GM18868 (cell line): ENCODE measurements at regions not wholly inside any gene's neighbourhood (a gene's known extent, or its start where the extent isn't known, plus 50 kb on each side); places are given as distances from the start of the nearest gene placed in this dataset.
"Not testable (repeated sequence)": the region's sequence is repeated elsewhere in the genome, so short reads cannot be mapped to it uniquely, and the experiment has no call there.

Source experiments
- ATAC-seq: cut with Tn5 transposase; IDR thresholded peaks from one replicate; pipeline ENCODE4 v1.9.1; 2021; ENCODE audit warnings: mild to moderate bottlenecking, moderate library complexity; ENCODE audit not compliant: unreplicated experiment

DNA sequence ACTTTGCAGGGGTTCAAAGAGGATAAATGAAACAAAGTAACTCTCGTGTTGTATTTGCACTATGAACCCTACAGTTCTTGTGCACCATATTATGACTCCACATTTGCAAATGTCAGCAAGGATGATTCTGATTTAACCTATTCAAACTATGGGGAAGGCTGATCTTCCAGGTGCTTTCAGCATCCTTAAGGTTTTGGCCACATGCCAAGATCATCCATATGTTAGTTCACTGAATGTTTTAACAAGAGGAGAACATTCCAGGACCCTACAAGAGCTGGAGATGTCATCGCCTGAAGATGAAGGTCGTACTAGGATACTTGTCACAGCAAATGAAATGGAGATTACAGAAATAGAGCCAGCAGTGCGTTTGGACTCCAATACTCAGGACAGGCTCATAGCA lies 114.2 kb downstream of the DHRS2 start:
- no peak for ATAC-seq

DNA sequence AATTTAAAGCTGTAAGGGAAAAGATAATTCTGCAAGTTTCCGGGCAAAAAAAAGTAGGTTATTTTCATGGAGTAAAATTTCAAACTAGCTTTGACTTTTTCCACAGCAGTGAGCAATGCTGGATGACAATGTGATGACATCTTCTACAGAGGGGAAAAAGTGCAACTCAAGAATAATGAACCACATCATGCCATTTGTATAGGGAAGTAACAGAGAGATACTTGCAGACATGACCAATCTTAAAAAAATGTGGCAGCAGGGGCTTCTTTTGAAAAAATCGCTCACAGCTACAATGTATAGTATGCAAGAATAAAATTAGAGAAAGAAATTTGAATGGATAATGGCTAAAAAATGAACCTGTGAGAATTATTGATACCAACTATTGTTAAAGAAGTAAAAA lies 115.5 kb downstream of the DHRS2 start:
- ATAC-seq = no peak

DNA sequence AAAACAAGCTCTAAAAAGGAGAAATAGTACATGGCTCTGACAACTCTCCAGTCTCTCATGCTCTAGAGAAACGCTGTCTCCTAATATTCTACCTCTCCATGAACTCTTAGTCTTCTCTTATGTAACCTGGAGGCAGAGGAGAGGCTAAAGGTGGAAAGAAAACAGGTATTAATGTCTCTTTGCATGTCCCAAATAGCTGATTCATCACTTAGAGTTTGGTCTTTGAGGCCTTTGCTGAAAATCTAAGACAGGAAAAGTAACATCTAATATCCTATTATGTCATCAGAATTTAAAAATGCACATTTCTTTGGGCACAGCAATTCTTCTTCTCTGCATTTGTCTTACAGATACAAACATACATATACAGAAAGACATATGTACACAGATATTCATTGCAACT lies 127.2 kb downstream of the DHRS2 start:
- no peak for ATAC-seq

DNA sequence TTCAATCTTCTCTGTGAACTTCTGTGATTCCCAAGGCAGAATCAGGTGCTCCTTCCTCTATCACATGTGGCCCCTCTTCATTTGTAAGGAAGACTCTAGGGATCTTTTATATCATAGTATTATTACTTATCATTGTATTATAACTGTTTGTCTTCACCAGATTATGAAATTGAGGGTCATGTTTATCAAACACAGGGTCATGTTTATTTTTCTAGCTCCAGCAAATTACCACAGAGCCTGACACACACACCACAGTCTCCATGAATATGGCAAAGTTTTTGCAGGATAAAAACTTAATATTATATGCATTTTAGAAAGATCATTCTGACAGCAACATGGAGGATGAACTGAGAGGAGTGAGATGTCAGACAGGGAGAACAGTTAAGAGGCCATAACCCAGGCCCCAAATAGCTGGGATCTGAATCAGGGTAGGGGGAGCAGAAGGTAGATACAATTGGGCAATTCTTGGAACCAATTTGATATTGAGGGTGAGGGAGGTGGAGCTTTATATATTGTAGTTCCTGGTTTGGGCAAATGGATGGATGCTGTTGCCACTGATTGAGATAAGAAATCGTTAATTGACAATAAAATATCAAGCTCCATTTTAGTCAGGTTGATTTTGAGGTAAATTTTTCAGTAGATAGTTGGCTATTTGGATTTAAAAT lies 130.7 kb downstream of the DHRS2 start:
- no peak for ATAC-seq

DNA sequence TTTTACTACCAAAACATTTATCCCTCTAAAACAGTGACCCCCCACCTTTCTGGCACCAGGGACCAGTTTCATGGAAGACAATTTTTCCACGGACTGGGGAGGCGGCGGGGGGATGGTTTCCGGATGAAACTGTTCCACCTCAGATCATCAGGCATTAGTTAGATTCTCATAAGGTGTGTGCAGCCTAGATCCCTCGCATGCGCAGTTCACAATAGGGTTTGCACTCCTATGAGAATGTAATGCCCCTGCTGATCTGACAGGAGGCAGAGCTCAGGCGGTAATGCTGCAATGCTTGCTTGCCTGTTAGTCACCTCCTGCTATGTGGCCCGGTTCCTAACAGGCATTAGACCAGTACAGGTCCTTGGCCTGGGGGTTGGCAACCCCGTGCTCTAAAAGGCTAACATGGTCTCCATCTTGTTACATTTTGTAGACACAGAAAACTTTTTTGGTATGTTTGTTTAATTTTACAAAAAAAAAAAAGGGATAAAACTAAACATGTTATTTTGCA lies 133.1 kb downstream of the DHRS2 start:
- ATAC-seq = not testable (repeated sequence)

DNA sequence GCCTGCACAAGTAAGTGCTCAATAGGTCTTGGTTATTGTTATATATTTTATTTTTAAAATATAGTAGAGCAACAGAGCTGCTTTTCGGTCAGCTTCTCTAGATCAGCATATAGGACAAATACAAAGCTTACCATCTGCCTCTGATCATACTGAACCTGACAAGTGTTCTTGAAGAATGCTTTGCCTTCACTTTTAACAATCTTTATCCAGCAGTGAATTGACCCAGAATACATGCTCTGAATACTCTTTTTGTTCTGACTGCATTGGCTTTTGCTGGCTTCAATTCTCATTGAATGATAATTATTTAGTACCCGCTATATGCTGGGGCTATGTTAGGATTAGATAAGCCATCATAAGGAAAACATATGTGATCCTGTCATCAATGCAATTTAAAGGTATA lies 137.8 kb downstream of the DHRS2 start:
- ATAC-seq = no peak

DNA sequence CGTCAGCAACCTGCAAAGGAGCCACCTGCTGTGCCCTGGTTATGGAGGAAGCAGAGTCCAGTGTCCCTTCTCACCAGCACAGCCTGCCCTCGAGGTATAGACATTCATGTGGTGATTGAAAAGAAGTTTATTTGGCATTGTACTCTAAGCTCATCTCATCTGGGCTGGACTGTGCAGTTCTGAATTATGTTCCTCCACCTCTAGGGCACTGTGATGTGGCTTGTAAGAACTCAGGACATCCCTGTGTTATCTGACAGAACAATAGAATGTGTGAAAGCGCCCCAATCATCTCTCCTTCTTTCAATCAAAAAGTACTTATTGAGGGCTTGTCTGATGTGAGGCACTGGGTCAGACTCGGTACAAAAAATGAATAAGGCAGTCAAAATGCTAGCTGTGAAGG lies 140.1 kb downstream of the DHRS2 start:
- no peak for ATAC-seq

DNA sequence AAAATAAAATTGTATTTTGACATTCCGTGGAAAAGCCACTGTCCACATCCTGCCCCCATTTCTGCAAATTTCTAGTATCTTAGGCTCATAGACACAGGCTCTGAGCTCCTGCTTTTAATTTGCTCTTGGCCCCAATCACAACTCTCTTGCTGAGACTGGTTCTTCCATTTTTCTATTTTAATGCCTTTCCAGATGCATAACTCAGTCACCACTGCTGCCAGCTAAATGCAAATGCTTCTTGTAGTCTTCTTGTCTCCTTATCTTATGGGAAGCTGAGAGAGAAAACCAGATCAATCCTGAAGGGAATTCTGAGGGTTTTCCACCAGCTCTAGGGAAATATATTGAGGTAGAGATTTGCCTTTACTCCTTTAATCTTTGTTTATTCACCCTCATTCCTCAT lies 149.0 kb downstream of the DHRS2 start:
- no peak for ATAC-seq

DNA sequence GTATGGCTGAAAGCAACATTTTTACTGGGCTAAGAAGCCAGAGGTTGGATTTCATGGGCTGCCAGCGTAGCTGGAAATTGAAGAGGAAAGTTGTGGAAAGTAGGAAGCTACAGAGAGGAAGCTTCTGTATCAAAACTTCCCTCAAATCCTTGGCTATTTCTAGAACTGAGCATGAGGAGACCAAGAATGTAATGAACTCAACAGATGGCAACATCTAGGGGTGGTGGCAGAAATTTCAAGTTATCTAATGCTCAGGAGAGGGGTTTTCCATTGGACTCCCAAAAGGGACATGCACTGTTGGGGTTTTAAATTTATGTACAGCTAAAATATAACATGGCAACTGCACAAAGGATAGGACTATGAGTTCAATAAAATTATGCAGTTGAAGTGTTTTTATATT lies 151.3 kb downstream of the DHRS2 start:
- ATAC-seq = no peak

DNA sequence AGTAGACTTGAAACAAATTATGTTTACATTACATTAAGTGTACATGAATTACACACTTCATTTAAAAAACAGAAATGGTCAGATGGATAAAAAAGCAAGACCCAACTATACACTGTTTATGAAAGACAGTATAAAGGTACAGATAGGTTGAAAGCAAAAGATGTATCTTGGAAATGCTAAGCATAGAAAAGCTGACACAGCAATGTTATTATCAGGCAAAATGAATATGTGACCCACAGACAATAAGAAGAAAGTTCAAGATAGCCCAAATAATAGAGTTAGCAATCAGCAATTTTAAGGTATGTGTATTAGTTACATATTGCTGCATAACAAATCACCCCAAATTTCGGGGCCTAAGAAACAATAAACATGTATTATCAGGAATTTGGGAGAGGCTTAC lies 153.5 kb downstream of the DHRS2 start:
- ATAC-seq = no peak

DNA sequence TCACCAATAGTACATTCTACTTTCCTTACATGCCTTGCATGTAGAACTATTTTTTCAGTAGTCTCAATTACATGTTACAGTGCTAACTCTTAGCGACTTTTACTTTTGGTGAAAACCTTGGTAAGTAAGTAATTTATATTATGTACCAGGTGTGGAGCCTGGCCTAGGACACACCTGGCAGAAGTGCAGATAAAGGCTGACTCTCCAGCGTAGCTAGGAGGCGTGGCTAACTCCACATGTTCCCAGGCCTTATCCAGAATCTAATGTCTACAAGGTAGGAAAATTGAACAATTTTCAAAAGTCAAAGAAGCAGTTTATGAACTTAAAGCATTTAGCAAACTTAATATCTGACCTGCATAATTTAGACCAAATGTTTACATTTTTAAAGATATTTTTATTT lies 157.4 kb downstream of the DHRS2 start:
- ATAC-seq = no peak

DNA sequence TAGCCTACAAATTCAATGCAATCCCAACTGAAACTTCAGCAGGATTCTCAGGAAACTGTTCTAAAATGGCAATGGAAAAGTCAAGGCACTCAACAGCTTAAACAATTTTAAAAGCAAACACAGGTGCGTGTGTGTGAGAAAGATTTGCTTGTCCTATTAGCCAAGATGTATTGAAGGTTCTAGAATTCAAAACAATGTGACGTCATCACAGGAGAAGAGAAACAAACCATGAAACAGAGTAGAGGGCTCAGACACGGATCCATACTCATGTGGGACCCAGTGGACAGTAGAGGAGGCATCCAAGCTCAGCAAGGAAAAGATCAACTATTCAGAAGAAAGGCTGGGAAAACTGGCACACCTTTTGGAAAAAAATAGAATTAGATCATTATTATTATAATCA lies 152.8 kb upstream of the DHRS4 start:
- no peak for ATAC-seq

DNA sequence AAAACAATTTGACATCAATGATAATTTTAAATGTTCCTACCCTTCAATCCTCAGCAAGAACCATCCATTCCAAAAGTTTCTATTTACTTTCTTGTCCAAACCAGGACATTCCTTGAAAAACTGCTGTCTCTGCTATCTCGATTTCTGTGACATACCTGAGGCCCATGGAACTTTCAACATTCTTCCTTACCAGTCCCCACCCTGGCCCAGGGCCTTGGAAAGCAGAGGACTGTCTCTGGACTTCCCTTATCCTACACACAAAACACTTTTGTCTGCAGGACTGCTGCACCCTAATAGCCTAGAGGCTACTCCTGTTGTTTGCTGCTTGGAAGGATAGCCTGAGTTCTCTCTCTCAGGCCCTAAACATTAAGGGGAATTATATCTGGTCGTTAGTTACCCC lies 151.8 kb upstream of the DHRS4 start:
- ATAC-seq = no peak

DNA sequence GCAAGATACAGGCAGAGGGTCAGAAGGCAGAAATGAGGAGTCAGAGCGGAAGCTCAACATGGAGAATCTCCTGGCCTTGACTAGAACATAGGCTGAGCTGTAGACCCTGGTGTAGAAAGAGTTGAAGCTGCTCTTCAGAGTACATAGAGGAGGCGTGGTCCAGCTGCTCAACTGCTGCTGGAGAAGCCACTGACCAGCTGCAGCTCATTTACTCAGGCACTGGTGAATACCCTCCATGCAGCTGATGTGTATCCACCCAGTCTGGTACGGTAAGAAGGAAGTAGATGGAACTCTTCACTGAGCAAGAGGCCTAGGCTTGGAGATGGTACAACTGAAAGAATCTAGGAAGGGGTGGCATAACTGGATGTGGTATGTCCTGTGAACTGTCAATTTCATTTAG lies 148.8 kb upstream of the DHRS4 start:
- ATAC-seq = no peak

DNA sequence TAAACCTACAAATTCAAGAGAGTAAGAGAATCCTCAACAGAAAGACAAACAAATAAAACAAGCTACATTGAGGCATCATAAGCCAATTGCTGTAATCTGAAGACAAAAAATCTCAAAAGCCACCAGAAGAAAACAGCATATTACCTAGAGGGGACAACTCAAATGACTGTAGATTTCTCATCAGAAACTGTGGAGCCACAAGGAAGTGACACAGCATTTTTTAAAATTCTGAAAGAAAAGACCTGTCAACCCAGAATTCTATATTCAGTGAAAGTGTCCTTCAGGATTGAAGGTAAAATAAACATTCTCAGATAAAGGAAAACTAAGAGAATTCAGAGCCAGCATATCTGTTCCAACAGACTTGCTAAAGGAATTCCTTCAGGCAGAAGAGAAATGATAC lies 147.8 kb upstream of the DHRS4 start:
- ATAC-seq = no peak

DNA sequence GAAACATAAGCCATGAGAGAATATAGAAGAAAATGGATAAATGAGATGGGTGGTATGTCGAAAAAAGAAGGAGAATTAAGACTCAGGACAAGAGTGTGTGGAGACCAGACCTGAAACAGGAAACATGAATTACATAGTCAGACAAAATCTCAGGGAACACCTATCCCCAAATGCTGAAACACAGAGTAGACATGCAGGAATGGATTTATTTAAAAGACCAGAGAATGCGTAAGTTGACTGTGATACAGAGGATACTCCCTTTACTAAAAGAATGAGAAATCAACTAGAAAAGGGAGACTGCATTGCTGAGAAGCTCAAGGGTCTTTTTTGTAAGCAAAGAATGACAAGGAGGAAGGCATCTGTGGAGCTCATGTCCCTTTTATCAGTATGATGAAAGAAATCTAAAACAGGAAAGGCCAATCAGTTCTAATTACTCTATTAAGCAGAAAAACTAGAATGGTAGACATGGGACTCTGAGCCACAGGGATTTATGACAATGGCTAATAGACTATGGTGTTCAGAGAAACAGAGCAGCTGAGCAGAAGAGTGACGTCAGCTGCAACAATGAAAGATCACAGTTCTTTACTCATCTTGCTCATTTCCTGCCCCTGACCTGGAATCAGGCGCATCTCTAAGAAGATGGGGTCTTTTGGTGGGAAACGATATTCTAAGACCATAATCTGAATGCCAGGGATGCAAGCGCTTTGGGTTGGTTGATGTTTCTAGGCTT lies 138.9 kb upstream of the DHRS4 start:
- ATAC-seq = no peak

DNA sequence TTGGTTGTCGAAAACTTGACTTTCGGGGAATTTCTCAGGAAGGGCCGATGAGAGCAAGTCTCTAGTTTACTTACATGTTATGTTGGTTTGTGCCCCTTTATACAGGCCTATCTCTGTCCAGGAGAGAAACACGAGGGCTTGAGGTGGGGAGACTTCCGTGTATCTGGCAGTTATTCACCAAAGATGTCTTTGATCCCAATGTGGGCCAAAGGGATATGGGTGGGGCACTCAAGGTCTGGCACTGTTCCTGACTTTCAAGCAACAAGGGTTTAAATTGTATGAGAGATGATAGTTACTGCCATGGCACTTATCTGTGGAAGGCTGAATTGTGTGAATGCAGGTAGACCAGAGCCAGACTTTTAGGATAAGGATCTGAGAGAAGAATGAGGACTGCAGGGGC lies 137.2 kb upstream of the DHRS4 start:
- no peak for ATAC-seq

DNA sequence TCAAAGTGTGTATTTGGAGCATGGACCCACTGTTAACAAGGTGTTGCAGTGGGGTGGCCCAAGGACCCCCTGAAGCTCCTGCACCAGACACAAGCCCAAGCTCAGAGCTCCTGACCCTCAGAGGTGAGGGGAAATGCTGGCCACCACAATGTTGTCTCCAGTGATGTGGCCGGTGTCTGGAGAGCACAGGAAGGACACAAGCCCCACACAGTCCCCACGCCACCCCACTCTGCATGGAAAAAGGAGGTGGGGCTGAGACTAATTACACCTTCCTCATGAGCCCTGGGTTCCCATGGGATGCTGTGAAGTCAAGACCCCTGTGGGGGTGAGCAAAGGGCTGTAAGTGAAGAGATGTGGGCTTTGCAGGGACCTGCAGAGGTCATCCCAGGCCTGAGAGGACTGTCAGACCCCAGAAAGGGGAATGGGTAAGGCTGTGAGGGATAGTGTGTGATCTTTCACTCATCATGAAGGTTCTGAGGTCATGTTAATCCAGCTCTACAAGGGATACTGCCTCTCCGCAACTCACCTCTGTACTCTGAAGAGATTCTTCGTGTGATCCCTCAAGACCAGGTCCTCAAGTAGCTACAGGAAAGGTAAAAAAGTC lies 136.3 kb upstream of the DHRS4 start:
- no peak for ATAC-seq

DNA sequence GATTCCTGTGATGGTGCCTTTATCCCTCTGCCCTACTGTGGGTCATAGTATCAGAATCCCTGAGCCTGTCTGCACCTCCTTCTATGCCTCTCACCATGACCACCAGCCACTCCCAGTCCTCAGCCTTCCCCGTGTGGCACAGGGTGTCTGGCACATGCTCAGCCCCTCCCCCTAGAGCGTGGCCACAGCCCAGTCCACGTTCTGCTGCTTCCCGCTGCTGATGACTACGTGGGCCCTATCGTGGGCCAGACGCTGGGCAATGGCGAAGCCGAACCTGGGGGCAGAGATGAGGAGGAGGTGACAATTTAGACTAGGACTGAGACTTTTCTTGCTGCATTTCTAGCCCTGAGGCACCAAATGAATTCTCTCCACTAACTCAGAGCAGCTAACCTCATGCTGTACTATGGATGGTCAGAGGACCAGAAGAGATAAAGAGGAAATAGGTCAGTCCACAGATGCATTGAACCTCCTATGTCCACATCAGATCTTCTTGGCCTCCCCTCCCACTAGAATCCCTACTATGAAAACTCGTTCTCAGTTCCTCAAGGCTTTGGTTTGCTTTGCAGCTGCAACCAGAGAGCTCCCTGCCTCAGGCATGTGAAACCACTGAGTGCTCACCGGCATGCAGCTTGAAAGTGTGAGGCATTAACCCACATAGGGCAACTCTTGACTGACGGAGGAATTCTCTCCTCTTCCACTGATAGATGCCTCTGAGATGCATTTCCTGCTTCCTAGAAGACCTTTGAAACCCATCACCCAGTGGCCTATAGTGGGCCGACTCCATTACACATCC lies 126.3 kb upstream of the DHRS4 start:
- ATAC-seq = no peak

DNA sequence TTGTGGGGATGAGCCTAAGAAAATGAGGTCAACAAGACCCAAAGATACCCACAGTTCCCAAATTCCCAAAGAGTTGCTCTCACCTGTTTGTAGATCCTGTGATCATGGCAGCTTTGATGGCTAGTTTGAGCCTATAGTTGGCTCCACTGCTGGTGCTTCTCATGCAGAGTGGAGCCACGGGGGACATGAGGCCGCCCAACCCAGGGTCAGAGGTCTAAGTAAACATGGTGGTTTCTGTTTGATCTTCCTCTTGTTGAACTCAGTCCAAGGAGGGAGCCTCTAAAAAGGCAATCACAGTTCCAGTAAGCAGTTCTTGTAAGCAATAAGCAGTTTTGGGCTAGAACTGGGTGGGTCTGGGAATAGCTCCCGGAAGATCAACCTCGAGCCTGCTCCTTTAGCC lies 125.6 kb upstream of the DHRS4 start:
- no peak for ATAC-seq

DNA sequence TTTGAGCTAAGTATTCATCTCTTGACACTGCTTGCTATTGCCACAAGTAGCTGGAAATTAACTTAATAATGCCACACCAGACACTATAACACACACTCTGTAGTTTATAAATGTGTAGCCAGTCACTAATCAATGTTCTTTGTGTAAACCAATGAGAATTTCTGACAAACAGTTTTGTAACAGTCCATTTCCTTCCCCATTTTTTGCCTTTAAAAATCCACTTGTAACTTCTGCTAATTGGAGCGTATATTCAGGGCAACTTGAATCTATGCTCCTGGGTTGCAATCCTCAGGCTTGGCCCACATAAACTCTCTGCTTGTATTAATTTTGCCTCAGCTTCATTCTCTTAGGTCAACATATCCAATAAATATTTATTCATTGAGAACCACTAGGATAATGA lies 125.0 kb upstream of the DHRS4 start:
- no peak for ATAC-seq
